Fibroblast of upper back skin (primary cell): ENCODE measurements at regions not wholly inside any gene's neighbourhood (a gene's known extent, or its start where the extent isn't known, plus 50 kb on each side); places are given as distances from the start of the nearest gene placed in this dataset.
A peak's percentile ranks its signal among the peaks of the same experiment; 100 is the strongest.
"Not testable (repeated sequence)": the region's sequence is repeated elsewhere in the genome, so short reads cannot be mapped to it uniquely, and the experiment has no call there.

Experiments used
- DNase-seq: peaks from one replicate; pipeline ENCODE4 v3.0.0-alpha.2; 2013

GRCh38 chr15:92805080-92805690 is 94.9 kb upstream of the CHD2 start:
- DNase-seq, result no peak

- not testable (repeated sequence) for DNase-seq
Observed at GRCh38 chr15:92806171-92806570, 94.0 kb upstream of the CHD2 start.

DNA sequence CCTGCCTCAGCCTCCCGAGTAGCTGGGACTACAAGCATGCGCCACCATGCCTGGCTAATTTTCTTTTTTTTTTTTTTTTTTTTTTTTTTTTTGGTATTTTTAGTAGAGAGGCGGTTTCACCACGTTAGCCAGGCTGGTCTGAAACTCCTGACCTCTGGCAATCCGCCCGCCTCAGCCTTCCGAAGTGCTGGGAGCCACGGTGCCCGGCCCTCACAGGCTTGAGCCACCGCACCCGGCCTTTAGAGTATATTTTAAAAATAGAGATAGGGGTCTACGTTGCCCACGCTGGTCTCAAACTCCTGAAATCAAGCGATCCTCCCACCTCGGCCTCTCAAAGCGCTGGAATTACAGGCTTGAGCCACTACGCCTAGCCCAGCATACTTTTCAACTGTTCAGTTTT is 93.4 kb upstream of the CHD2 start:
- DNase-seq, result no peak

- DNase-seq, result no peak
Observed at GRCh38 chr15:92807971-92808571, 92.1 kb upstream of the CHD2 start.

- DNase-seq, result peak; percentile 67
Observed at GRCh38 chr15:92808598-92809063, 91.5 kb upstream of the CHD2 start.

DNA sequence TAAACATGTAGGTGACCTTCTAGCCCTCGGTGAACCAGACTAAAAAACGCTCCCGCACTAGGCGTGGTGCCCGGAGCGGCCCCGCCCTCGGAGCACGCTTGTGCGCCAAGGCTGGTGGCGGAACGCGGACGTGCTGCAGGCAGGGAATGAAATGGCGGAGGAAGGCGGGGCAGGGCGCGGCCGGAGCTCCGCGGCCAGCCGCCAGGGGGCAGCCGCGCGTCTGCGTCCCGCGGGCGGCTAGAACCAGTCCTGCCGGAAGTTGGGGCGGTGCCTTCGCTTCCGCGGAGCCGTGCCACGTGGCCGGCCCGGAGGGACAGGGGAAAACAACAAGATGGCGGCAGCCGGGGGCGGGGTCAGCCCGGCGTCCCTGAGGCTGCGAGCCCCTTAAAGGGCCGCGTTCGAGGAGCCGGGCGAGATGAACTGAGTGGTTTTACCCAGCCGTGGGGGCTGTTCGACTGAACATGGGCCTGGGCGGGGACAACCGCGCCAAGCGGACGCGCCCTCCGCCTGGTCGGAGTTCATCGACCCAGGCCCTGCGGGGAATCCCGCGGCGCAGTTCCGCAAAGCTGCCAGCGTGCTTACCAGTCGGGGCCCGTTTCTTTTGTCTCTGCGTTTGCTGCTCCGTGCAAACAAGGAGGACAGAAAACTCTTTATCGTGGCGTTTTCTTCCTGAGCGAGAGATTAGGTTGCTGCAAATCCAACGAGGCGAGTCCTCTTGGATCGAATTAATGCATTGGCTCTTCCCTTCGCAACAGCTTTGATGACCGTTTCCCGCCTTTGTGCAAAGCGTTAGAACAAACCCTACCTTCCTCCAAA is 90.9 kb upstream of the CHD2 start:
- DNase-seq, result peak; percentile 97

DNA sequence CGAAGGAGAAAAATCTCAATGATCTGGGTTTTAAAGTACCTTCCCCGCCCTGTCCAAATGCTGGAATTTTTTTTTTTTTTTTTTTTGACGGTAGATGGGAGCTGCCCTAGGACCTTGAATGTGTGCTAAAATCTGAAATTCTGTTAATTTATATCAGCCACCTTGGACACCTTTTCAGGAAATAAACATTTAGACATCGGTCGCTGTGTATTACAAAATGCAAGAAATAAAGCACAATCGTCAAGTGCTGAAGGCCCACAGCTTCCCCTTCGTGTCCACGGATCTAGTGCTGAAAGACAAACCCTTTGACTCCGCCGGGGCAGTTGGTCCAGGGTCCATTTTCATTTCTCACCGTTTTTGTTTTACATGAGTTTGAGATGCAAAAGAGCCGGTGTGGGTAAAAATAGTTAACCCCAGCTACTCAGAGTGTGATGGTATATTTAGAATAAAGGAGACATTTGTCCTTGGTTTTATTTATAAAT is 90.2 kb upstream of the CHD2 start:
- peak; percentile 41 for DNase-seq

DNA sequence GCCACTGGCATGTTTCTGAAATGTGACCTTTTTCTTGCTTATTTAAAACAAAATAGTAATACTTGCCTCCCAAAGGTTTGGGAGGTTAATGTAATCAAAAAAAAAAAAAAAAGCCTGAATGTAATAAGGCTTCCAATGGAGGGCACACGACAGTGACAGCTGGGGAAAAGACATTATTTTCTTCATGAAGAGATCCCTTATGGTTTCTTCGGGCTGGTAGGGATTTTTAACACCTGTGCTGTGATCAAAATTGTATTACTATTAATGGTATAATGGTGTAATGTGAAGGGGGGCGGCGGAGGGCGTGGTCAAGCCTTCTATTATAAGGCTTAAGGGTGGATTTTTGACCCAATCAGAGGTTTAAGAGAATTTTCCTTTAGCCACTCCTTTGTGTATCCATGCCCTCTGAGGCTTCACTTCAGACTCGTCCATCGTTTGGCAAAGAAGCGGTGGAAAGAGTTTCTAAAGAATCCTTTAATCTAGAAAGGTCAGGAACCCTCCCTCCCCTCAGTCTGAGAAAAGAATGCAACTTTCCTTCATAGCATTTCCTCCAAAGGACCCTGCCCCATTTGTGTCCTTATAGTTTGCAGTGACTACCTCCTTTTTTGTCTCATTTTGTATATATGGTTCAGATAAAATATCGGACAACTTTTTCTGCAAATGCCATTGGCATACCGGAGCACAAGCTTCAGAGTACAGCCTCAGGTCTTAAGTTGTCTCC is 89.5 kb upstream of the CHD2 start:
- peak; percentile 66 for DNase-seq

DNA sequence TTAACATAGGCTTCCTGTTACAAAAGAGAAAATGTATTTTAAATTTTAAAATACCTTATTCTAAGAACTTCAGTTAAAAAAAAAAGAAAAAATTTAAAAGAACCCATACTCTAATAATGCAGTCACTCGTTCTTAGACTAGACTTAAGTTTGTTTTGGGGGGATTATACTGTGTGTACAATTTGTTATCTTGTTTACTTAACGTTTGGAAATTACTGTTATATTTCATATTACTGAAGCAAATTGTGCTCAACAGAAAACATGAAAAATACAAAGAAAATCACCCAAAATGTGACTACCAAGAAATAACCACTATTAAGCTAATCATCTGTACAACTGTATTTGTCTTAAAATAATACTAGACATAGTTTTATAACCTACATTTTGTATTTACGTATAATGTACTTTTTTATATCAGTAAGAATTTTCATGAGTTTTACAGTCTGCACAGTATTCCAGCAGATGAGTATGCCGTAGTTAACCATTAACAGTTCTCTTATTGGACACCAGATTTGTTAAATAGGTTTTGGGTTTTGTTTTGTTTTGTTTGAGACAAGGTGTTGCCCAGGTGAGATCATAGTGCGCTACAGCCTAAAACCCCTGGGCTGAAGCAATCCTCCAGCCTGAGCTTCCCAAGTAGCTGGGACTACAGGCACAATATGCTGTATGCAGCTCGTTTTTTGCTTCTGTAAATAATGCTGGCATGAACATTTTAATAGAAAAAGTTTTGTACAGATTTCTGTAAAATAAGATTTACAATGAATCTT is 88.8 kb upstream of the CHD2 start:
- DNase-seq, result no peak

- DNase-seq, result no peak
Observed at GRCh38 chr15:92812271-92812670, 87.9 kb upstream of the CHD2 start.

GRCh38 chr15:92813485-92813884 is 86.6 kb upstream of the CHD2 start:
- DNase-seq, result no peak

DNA sequence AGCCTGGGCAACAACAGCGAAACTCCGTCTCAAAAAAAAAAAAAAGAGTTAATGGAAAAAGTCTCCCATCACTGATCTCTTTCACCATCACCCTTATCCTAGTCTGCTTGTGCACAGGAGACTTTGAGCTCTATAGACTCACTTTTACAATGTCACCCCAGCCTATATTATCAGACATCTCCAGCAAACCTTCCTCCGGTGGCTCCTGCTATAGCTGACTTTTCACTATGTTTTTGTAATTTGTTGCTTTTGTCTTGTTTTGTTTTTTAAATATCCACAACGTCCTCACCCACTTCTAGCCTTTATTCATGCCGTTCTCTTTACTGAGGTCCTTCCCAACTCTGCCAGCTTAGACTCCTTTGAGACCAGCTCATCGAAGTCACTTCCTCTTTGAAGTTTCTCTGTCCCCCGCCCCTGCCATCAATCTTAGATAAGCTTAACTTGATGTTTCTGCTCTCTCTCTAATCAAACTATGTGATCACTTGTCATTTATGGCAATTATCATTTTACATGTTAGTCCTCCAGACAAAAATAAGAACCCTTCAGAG is 82.7 kb upstream of the CHD2 start:
- no peak for DNase-seq

GRCh38 chr15:92818651-92819277 is 81.4 kb upstream of the CHD2 start:
- DNase-seq, result no peak

- DNase-seq, result no peak
Observed at GRCh38 chr15:92819278-92820235, 80.6 kb upstream of the CHD2 start.

DNA sequence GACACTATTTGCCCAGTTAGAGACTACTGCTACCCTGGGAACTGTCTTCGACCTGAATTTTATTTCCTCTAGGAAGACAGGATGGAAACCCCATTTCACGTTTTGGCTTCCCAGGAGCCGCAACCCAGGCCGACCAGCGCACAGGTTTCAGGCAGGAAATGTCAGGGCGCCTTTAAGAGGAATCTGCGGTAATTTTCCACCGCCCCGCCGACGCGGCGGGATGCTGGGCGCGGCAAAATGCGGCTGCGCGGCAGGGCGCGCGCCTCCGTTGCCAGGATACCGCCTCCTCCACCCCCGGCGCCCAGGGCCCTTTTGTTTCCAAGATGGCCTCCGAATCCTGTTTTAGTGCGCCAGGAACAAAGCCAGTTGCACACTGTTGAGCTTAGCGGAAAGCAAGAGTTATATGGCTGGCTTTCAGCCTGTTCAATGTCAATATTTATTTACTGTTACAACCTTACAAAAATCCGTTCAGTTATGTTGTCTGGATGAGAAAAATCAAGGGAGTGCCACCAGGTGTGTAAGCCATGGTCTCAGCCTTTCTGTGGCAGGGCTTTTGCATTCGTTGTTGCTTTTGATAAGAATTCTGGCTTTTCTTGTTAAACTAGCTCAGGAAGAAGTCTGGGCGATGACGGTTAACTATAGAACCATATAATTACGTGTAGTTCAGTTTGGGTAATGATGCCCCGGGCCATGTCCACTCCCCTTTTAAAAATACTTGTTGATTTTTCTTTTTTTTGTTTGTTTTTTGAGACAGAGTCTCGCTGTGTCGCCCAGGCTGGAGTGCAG is 79.7 kb upstream of the CHD2 start:
- peak; percentile 91 for DNase-seq

DNA sequence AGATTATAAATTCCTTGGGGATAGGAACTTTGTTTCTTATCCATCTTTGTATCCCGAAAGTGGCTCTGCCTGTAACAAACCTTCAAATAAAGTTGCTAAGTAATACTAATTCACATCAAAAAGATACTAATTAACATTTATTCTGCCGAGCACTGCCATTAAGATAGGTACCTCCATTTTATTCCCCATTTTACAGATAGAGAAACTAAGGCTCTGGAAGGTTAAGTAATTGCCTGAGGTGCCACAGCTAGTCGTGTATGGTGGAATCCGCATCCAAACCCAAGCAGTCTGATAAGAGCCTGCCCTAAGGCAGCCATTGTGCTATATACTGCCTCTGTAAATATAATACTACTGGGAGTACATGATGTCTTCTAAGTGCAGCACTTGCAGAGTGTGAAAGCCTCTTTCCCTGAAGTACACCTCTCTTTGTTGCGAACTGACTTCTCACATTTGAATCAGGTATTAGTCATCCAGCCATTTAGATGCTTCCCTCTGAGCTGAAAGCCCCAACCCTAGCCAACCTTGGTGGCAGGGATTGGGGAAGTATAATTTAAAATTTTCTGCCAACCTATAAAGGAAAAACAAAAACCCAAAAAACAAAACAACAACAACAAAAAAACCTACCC is 78.5 kb upstream of the CHD2 start:
- no peak for DNase-seq

DNA sequence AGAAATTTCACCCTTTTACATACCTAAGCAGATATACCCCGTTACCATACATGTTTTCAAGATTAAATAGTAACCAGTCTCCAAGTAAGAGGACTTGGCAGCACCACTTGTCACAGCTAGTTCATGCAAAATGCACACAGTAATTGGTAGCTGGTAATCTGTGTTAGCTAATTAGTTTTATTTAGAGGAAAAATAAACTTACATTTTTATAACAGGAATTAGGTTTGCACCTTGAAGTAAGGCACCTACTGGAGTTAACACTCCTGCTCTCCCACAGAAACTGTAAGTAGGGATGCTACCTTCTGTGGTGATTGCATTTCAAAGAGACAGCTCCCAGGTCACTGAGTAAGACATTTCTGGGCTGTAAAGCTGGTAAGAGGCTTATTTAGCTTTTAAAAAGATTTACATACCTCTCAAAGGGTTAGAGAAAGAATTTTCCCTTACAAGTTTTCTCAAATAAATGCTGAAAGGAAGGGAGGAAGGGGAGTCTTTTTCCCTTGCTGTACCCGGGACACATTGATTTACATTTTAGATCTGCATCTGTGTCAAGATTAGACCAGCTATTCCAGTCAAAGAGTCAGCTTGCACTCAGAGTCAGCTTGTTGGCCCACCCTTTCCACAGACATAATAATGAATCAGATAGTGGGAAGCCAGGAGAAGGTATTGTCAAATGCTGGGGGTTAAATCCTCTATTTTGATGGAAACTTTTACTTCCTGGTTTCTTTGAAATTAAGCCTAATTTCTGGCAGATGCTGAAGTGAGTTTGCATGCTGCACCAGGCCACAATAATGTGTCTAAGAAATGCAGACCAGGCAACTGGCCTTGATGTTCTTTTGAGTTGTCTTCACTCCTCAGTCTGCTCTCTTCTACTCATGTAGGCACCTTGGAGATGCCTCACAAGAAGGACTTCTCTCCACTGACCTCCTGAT is 77.6 kb upstream of the CHD2 start:
- DNase-seq, result peak; percentile 31

DNA sequence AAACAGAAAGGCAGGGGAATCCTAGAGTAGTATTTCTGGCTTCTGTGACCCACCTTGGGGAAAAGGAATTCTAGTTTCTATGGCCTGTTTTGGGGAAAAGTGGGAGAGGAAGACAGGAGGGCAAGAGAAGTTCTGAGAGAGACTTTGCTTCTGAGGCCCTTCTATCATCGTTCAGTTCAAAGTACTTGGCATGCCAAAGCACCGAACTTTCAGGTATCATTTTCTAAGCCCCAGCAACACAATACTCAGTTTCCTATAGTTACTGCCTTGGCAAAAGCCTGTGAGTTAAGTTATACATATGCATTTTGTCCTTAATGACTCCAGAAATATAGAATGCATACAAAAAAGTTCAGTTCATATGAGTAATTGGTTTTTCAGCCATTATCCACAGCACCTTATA is 74.1 kb upstream of the CHD2 start:
- DNase-seq, result no peak
